Stimulated activated CD4-positive, alpha-beta T cell treated with anti-CD3 and anti-CD28 coated beads, Interleukin-4, amount 100 ng/mL, for 48 hours (primary cell): ENCODE measurements at regions not wholly inside any gene's neighbourhood (a gene's known extent, or its start where the extent isn't known, plus 50 kb on each side); places are given as distances from the start of the nearest gene placed in this dataset.
"Not testable (repeated sequence)": the region's sequence is repeated elsewhere in the genome, so short reads cannot be mapped to it uniquely, and the experiment has no call there.

Experiments used
- DNase-seq, 2 donors: peaks; one replicate each; pipeline ENCODE4 v3.0.0-alpha.2; 2020; ENCODE audit warnings: low read depth in 2 of 2

GRCh38 chr7:130789436-130789835 lies 55.4 kb upstream of the KLF14 start:
- no peak for DNase-seq

DNA sequence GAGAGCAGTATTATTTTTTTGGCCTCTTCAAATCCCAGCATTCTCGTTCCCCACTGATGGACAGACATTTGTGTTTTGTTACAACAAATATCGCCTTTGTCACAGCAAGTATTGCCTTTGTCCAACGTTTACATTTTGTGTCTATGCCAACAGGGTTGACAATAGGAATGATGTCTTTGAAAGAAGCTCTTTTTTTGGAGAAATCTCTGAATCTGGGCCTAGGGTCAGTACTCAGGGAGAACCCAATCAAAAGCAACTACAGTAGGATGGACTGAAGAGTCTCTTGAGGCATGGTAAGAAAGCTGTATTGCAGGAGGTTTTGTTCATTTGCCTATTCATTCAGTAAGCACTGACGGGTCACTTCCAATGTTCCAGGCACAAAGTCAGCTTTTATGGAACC lies 57.7 kb upstream of the KLF14 start:
- DNase-seq, result no peak

DNA sequence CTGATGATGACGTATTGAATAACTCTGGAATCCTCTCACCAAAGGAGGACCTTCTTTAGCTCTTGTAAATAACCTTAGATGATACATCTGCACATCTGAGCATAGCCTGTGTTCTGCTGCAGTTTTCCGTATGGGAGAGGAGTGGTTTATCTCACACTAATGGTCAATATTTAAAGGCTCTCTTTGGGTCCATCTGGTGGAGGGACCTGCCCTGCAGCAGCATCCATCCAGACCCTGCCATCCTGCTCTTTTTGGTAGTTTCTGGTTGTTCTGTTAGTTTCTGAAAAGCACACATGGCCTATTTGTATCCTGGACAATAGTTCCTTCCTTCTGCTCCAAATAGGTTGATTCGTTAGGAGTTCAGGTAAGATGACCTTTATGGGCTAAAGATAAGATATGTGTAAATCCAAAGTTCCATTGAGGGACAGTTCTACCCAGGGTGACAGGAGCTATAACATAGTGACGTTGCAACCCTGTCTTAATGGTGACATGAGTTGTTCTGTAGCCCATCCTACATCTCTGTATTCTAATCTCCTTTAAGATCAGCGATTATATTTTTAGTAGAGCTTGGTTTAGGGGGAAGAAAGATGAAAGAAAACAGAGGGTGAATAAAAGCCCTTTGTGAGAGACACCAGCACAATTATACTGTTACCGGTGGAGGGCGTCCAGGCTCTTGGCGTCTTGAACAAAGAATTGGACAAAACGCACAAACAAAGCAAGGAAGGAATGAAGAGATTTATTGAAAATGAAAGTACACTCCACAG lies 60.0 kb upstream of the KLF14 start:
- no peak for DNase-seq

- DNase-seq, result no peak
These were observed 60.6 kb upstream of the KLF14 start for GRCh38 chr7:130794619-130794922.

- DNase-seq, result not testable (repeated sequence)
These were observed 62.4 kb upstream of the KLF14 start for GRCh38 chr7:130796425-130796824.

DNA sequence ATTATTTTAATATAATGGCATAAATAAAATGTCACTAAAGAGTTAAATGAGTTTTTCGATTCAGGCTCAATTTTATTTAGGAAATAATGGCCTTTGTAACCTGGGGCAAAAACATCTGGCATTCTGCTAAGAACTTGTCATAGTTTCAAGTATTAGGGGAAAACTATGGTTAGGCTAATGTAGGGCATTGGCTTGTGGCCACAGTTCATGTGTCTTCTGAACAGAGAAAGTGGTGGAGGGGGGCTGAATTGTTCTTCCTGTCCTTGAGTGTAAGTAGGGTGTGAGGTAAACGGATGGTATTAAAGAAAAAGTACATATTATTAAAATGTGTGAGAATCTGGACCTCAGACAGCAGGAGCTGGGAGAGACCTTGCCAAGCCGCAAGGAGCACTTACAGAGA lies 69.1 kb upstream of the KLF14 start:
- no peak for DNase-seq

DNA sequence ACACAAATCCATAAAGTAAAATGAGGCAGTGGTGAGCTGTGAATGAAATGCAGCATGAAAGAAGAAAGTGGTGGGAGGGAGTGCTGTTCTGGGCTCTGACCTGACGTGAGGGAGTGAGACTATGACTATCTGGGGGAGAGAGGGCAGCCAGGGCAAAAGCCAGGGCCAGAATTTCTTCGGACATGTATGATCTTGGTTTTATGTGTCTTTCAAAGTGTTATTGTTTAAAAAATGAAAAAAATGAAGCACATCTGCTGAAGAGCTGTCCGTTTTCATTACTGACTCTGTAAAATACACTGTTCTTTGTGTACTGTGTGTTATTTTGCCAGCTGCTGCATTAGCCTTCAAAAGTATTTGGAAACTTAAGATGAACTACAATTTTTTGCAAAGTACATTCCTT lies 70.2 kb upstream of the KLF14 start:
- DNase-seq, result no peak

- DNase-seq, result not testable (repeated sequence)
These were observed 78.8 kb upstream of the KLF14 start for GRCh38 chr7:130812819-130813218.

DNA sequence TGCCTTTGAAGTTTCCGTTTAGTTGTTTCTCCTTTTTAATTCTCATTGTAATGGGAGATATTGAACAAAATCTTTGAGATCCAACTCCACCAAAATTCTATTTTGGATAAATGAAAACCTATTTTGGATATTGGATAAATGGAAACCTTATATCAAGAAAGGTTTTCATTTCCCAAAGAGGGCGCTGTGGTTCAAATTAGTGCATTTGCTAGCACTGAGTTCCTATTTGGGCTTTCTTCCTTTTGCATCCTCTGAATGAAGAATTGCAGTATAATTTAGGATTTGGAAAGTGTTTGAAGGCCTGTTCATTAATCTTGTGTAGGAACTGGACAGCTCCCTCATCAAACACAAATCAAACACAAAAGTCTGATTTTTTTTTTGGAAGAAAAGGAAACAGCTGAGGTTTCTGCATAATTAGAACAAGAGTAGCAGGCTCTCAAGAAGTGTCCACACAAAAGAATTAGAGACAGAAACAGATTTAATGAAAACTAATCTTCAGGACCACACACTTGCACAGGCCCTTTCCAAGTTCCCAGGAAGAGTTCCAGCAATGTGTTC lies 80.8 kb upstream of the KLF14 start:
- no peak for DNase-seq

DNA sequence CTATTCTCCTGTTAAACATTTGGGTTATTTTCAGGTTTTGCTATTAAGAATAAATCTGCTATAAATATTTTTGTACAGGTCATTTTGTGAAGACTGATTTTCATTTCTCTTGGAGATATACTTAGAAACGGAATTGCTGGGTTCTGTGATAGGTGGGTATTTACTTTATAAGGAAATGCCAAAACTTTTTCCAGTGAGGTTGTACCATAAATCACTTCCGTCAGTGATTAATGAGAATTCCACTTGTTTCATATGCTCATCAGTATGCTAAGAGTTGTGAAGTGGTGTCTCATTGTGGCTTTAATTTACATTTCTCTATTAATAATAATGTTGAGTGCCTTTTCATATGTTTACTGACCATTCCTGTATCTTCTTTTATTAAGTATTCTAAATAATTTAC lies 84.0 kb upstream of the KLF14 start:
- no peak for DNase-seq

DNA sequence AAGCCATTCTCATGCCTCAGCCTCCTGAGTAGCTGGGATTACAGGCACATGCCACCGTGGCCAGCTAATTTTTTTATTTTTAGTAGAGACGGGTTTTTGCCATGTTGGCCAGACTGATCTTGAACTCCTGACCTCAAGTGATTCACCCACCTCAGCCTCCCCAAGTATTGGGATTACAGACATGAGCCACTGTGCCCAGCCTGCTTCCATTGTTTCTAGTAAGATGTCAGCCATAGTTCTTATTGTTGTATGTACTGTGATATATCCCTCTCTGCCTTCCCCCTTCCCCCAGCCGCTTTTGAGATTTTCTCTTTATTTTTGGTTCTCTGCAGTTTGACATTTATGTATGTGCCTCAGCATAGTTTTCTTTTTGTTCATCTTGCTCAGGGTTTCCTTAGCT lies 87.9 kb upstream of the KLF14 start:
- no peak for DNase-seq

- DNase-seq, result no peak
These were observed 88.6 kb upstream of the KLF14 start for GRCh38 chr7:130822642-130823041.

GRCh38 chr7:130823060-130823459 lies 89.1 kb upstream of the KLF14 start:
- DNase-seq, result no peak

- DNase-seq, result no peak
These were observed 91.8 kb upstream of the KLF14 start for GRCh38 chr7:130825819-130826218.

- DNase-seq, result no peak
These were observed 95.4 kb upstream of the KLF14 start for GRCh38 chr7:130829415-130829814.

GRCh38 chr7:130831322-130831721 lies 97.3 kb upstream of the KLF14 start:
- DNase-seq, result no peak

GRCh38 chr7:130831817-130832481 lies 97.9 kb upstream of the KLF14 start:
- DNase-seq, result no peak

- no peak for DNase-seq
These were observed 104.7 kb upstream of the KLF14 start for GRCh38 chr7:130838738-130839137.

DNA sequence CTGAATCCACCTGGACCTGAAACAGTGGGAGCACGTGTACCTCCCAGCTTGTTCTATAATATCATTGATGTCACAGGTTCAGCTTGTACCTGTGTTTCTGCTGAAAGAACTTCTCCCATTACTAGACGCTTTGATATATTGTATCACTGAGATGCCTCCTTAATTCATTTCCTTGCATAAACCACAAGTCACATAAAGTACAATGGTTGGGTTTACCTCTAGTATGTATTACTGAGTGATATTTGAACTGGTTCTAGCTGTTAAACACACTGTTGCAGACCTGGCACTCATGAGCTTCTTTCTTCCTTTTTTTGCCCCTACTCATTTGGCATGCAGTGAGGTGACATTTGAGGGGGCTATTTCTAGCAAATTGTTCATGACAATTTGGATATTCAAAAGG lies 106.6 kb upstream of the KLF14 start:
- no peak for DNase-seq

DNA sequence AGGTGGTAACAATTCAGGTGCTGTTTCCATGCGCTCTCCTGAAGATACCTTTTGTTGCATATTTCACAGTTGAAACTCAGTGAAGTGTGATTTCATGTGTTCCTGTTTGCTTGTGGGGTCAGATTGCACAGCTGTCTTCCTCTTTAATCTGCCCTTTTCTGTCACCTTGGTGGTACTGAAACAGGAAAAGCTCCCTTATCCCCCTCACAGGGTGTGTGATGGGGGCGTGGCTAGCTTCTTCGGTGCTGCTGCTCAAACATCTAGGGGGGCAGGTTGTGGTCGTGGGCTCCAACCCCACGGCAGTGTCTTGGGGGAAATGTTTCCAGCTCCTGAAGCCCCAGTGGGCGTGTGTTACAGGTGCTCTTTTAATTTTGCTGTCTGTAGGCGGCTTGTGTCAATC lies 107.4 kb upstream of the KLF14 start:
- no peak for DNase-seq

- no peak for DNase-seq
These were observed 109.7 kb upstream of the KLF14 start for GRCh38 chr7:130843703-130844102.

GRCh38 chr7:130844811-130845580 lies 111.0 kb upstream of the KLF14 start:
- DNase-seq, result no peak
